ENCODE measurements at regions not wholly inside any gene's neighbourhood (a gene's known extent, or its start where the extent isn't known, plus 50 kb on each side); places are given as distances from the start of the nearest gene placed in this dataset.

- ChIA-PET CTCF (no interaction called here), POLR2A (no interaction called here)
- Histone ChIP-seq H3K27ac (ENCODE audit: insufficient read depth, low read depth, low read length) (no peak overlapping the region), H3K27me3 (ENCODE audit: control insufficient read depth in 2 of 2, insufficient read depth in 2 of 2, low read length in 2 of 2) (no peaks in the 10 kb centered on the region), H3K4me2 (ENCODE audit: insufficient read depth, low read length) (no peak overlapping the region), H3K9ac (replicated peaks; ENCODE audit: extremely low read depth, insufficient read depth, low read length) (no peak overlapping the region), H3K9me1 (replicated peaks; ENCODE audit: control insufficient read depth, extremely low read depth, insufficient read depth, low read length) (no peaks in the 10 kb centered on the region), H3K9me3 (replicated peaks; ENCODE audit: control insufficient read depth, insufficient read depth, low read length) (no peaks in the 10 kb centered on the region), H3K36me3 (ENCODE audit: control insufficient read depth in 2 of 2, extremely low read depth in 1 of 2, insufficient read depth in 2 of 2, low read length in 2 of 2) (no peaks in the 10 kb centered on the region), H3K4me3 (replicated peaks in 1 of 3; ENCODE audit: insufficient read depth in 1 of 3, low read depth in 1 of 3, low read length in 3 of 3) (no peak overlapping the region), H4K20me1 (replicated peaks; ENCODE audit: control insufficient read depth, extremely low read depth, insufficient read depth, low read length) (no peaks in the 10 kb centered on the region), H3K4me1 (ENCODE audit: control insufficient read depth, extremely low read depth, insufficient read depth, low read length) (no peaks in the 10 kb centered on the region), H3K79me2 (ENCODE audit: control insufficient read depth, insufficient read depth, low read length) (no peaks in the 10 kb centered on the region), H2AFZ (ENCODE audit: low read depth, low read length) (no peak overlapping the region)
- BruUV-seq (replicated peaks) = no TSS peak
- intact Hi-C loops (cut with micrococcal nuclease) = loop anchor here (10.0 kb wide), 1 partner anchor 1896 kb away; no protein-coding TSS in a partner anchor
- DNase-seq (ENCODE audit: low read depth, low spot score) (no peak), FAIRE-seq (no peak)
- TF ChIP-seq EZH2 (IDR thresholded peaks at IDR 0.05; ENCODE audit: borderline replicate concordance, low read depth, low read length, severe bottlenecking) = no peak
- TF ChIP-seq FOS (IDR thresholded peaks at IDR 0.05; ENCODE audit: borderline replicate concordance, insufficient read depth, low read length) = no peak
- no peak for TF ChIP-seq JUN (IDR thresholded peaks at IDR 0.05; ENCODE audit: borderline replicate concordance, insufficient read depth, insufficient read length, low read depth)
- TF ChIP-seq POLR2AphosphoS5 (IDR thresholded peaks at IDR 0.05; ENCODE audit: insufficient read depth, low read depth, low read length) = no peak
- TF ChIP-seq MAX (IDR thresholded peaks at IDR 0.05; ENCODE audit: insufficient read depth, insufficient read length) = no peak
- dilution Hi-C loops (cut with MboI; ENCODE audit: extremely low pct_ligation_motif_present, low sequenced_read_pairs) = no loop called here
Observed at GRCh38 chr4:60808726-60809485, 391.2 kb upstream of the ADGRL3 start.

- no TSS peak for BruUV-seq (replicated peaks)
- CTCF ChIA-PET = no interaction called here
Observed at GRCh38 chr4:60809486-60809800, 390.7 kb upstream of the ADGRL3 start.

More at GRCh38 chr4:60809486-60809800, 390.7 kb upstream of the ADGRL3 start:
- dilution Hi-C loops (cut with MboI; ENCODE audit: extremely low pct_ligation_motif_present, low sequenced_read_pairs) (no loop called here), intact Hi-C loops (cut with micrococcal nuclease) (loop anchor here (10.0 kb wide), 1 partner anchor 1895 kb away; no protein-coding TSS in a partner anchor)
- FAIRE-seq (no peak), DNase-seq (ENCODE audit: low read depth, low spot score) (no peak)
- Histone ChIP-seq H3K27ac (ENCODE audit: insufficient read depth, low read depth, low read length) (no peak overlapping the region), H2AFZ (ENCODE audit: low read depth, low read length) (no peak overlapping the region), H3K9me3 (replicated peaks; ENCODE audit: control insufficient read depth, insufficient read depth, low read length) (no peaks in the 10 kb centered on the region), H3K27me3 (ENCODE audit: control insufficient read depth in 2 of 2, insufficient read depth in 2 of 2, low read length in 2 of 2) (no peaks in the 10 kb centered on the region), H3K9ac (replicated peaks; ENCODE audit: extremely low read depth, insufficient read depth, low read length) (no peak overlapping the region), H3K4me3 (replicated peaks in 1 of 3; ENCODE audit: insufficient read depth in 1 of 3, low read depth in 1 of 3, low read length in 3 of 3) (no peak overlapping the region), H3K36me3 (ENCODE audit: control insufficient read depth in 2 of 2, extremely low read depth in 1 of 2, insufficient read depth in 2 of 2, low read length in 2 of 2) (no peaks in the 10 kb centered on the region), H3K79me2 (ENCODE audit: control insufficient read depth, insufficient read depth, low read length) (no peaks in the 10 kb centered on the region), H3K4me1 (ENCODE audit: control insufficient read depth, extremely low read depth, insufficient read depth, low read length) (no peaks in the 10 kb centered on the region), H3K9me1 (replicated peaks; ENCODE audit: control insufficient read depth, extremely low read depth, insufficient read depth, low read length) (no peaks in the 10 kb centered on the region), H3K4me2 (ENCODE audit: insufficient read depth, low read length) (no peak overlapping the region), H4K20me1 (replicated peaks; ENCODE audit: control insufficient read depth, extremely low read depth, insufficient read depth, low read length) (no peaks in the 10 kb centered on the region)
- TF ChIP-seq EZH2 (IDR thresholded peaks at IDR 0.05; ENCODE audit: borderline replicate concordance, low read depth, low read length, severe bottlenecking) (no peak), JUN (IDR thresholded peaks at IDR 0.05; ENCODE audit: borderline replicate concordance, insufficient read depth, insufficient read length, low read depth) (no peak), FOS (IDR thresholded peaks at IDR 0.05; ENCODE audit: borderline replicate concordance, insufficient read depth, low read length) (no peak), MAX (IDR thresholded peaks at IDR 0.05; ENCODE audit: insufficient read depth, insufficient read length) (no peak), POLR2A (IDR thresholded peaks at IDR 0.05; ENCODE audit: low read depth, low read length) (no peak), GATA2 (IDR thresholded peaks at IDR 0.05; ENCODE audit: insufficient read depth, insufficient read length, low read depth, low read length) (no peak), CTCF (IDR thresholded peaks at IDR 0.05; ENCODE audit: extremely low read depth in 1 of 2, insufficient read depth in 1 of 2, low read depth in 1 of 2, low read length in 2 of 2) (no peak), MYC (IDR thresholded peaks at IDR 0.05; ENCODE audit: low read depth, low read length) (no peak), POLR2AphosphoS5 (IDR thresholded peaks at IDR 0.05; ENCODE audit: insufficient read depth, low read depth, low read length) (no peak)
- POLR2A ChIA-PET = no interaction called here
